Lung microvascular endothelial cell (primary cell): ENCODE measurements at regions not wholly inside any gene's neighbourhood (a gene's known extent, or its start where the extent isn't known, plus 50 kb on each side); places are given as distances from the start of the nearest gene placed in this dataset.
"Not testable (repeated sequence)": the region's sequence is repeated elsewhere in the genome, so short reads cannot be mapped to it uniquely, and the experiment has no call there.

Source experiments
- DNase-seq, 2 donors: peaks; one replicate each; pipeline versions ENCODE4 v3.0.0 to v3.0.0-alpha.2; 2010; ENCODE audit warnings: low read depth in 2 of 2

DNA sequence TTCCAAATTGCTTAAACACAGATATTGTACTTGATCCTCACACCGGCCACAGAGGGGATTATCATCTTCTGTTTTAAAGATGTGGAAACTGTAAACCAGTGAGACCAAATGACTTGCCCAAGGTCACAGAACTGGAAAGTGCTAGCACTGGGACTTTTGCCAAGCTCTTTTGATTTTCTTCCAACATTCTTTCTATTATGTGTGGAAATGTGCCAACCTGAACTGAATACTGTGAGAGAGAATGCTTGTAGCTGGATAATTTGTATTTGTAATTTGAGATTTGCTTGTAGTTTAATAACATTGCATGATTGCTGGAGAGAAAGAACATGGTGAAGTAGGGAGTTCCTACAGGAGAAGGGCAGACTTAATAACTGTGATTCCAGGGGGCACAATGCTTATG is 977.9 kb upstream of the NUDT12 start:
- peak in 1 of 2 donors; percentile 0 for DNase-seq

DNA sequence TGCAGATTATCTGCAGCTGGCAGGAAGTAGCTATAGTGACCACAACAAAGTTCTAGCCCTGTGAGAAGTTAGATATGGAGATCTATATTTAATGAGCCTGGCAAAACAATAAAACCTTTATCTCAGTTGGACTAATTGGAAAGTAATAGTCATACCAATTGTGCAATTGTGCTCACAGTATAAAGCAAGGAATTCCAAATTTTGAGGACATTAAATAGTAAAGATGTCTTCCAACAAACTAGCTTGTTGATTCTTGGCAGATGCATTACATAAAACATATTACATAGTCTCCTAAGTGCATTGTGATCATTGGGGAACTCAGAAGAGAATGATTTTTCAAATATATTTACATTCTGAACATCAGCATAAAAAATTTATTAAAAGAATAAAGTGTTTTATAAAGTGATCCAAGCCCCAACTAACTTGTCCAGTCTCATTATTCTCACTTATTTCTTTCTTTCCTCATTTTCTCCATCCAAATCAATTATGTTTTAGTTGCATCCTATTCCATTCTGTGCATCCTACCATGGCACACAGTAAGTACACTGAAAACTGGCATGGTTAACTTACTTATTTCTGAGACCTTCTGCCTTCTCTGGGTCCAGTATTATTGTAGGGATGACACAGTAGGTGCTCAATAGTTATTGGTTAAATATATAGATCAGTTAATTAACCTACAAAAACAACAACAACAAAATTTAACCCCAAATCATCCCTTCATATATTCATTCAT is 977.2 kb upstream of the NUDT12 start:
- no peak for DNase-seq

DNA sequence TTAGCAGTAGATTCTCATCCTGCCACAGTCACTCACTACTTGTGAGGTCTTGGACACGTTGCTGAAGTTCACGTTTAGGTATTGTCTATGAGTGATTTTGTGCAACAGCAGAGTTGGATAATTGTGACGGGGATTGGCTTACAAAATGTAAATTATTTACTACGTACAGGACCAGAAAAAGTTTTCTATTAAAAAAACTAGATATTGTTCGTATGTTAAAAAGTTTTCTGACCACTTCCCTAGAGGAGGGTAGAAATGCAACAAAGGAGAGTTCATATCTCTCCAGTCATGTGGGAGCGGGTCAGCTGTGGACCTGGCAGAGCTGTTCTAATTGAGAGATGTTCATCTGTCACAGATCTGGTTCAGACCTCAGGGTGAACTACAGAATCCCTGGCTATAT is 976.1 kb upstream of the NUDT12 start:
- DNase-seq, result no peak

DNA sequence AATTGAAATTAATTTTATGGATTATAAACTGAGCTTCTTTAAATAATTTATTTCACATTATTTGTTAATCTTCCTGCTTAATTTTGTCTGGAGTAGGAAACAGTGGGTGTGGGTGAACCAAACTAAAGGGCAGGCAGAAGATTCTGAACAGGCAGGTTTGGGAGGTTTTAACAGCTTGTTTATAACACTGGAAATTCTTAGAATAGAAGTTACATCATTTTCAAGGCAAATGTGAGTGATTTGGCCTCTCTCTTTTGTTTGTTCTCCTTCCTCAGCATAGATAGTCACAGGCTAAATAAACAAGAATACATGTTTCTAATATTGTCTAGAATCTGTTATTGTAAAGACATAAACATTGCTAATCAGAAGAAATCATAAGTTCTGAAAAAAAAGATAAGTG is 970.9 kb upstream of the NUDT12 start:
- no peak for DNase-seq

DNA sequence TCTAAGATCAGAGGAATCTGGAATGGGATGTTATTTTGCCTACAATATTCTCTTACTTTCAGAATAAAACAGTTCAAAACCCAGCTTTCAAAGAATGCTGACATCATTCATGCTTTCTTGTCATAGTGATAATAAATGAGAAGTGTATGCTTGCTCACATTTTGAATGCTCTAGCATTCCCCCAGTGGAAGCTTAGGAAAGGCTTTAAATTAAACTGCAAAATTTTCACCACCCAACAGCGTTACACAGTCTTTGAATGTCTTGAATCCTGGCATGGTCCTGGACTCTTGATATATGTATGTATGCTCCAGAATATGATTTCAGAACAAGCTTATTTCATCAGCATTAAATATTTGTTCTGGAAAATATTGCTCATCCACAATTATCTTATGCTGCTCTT is 964.3 kb upstream of the NUDT12 start:
- DNase-seq, result no peak

DNA sequence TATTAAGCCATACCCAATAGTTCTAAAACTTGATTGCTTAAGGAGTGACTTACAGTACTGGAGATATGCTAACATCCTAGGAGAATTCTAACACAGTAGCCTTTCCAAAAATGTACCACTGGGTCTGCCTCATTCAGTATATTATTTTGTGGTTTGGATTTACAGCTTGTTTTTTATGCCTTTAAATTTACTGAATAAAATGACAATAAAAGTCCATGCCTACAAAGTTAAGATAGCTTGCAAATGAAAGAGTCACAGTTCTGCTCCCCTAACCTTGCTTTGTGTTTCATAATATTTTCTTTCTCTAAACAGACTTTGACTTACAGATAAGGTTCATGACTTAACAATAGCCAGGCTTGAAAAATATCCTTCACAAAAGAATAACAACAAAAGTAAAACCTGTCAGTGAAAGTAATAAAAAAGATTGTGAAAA is 951.1 kb upstream of the NUDT12 start:
- DNase-seq, result no peak

DNA sequence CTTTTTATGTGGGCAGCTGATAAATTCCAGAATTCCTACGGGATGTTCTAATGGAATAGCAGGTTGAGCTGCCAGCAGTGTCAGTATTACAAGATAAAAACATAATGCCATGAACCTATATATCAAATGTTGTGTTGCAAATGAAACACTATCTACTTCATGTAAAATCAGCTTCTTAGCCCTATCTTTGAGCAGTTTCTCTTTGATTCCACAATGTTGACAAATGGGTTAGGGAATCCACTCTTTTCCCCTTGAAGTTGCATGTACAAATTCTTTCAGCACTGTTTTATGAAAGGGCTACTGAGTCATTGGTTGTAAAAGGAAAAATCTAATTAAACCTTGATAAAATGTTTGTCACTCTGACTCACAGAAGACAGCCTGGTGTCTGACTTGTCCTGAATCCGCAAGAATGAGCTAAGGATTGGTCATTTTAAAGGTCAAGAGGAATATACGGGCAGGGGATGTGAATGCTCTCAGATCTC is 950.6 kb upstream of the NUDT12 start:
- DNase-seq, result no peak

DNA sequence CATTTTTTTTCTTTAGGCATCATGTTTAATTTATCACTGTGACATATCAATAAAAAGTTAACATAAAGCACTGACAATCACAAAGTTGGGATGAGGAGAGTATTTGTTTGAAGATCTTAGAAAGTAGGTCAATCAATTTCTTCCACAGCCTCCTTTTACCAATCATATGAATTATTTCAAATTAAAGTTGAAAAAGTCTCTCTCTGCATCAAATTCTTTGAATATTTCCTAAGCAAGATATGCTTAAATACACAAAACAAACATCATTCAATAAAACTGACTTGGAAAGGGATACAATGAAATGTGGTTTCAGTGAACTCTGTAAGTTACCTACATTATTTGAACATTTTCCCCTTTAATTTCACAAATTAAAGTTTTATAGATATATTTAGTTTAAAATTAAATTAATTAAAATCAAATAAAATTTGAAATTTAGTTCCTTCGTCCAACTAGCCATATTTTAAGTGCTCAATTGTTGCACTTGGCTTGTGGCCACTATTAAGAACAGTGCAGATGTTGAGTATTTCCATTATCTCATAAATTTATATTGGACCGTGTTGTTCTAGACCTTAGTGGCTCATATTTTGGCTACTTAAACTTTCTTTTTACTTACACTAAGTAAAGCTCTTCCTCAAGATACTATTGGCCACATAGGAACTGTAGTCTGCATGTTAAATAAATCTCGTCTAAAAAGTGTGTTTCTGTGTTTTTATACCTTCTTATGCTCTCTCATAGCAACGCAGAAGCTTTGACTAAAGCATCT is 949.7 kb upstream of the NUDT12 start:
- DNase-seq, result no peak

DNA sequence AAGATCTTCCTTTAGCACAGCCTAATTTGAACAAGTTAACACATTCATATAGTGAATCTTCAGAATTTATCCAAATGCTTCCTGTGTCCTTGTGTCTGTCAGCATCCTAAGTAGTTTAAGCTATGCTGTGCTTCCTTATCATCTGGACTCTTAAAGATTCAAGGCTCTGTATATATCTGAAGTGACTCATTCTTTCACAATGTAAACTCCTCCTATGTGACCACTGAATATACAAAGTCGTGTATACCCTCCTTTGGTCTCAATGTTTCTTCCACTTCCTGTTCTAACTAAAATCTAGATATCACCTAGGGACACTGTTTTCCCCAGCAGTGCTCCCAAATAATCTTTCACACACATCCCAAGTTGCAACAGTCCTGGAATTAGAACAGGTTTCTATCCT is 935.7 kb upstream of the NUDT12 start:
- no peak for DNase-seq

DNA sequence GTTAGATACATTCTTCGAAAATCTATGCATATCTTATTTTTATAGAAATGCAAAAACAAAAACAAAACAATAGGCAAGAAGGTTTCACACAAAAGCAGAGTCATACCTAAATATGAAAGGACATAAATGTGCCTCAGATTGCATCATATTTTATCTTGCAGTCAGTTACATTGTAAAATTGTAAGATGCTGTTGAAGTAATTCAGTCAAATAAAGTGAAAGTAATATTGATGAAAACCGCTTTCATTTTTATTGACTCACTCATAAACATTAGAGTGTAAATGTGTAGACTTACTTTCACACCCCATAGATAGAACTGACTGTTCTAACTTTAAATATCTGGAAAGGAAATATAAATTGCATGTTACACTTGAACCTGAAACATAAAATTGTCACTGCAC is 931.5 kb upstream of the NUDT12 start:
- no peak for DNase-seq

DNA sequence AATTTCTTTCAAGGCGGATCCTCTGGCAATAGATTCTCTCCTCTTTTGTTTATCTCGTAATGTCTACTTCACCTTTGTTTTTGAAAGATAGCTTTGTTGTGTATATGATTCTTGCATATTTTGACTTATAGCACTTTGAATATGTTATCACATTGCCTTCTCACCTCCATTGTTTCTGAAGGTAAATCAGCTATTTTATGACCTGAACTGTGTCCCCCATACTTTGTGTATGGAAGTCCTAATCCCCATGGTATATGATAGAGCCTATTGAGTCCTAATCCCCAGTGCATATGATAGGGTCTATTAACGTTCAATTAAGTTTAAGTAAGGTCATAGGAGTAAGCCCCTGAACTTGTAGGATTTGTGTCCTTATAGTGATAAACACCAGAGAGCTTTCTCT is 910.2 kb upstream of the NUDT12 start:
- DNase-seq, result no peak

DNA sequence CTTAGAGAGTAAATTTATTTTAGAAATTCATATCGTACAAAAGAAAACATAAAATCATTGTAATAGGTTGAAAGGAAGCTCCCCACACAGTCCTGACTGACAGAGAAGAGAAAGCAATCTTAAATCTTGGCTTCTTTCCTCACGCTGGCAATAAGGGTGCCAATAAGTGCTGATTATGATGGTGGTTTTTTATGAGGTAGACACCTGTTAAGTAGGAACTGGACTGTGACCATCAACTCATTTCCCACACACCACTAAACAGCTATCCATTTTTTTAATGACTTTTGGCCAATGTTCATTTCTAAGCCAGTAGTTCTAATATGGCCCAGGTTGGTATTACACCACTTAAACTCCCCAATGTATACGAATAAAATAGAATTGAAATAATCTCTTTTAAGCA is 893.5 kb upstream of the NUDT12 start:
- DNase-seq, result no peak

DNA sequence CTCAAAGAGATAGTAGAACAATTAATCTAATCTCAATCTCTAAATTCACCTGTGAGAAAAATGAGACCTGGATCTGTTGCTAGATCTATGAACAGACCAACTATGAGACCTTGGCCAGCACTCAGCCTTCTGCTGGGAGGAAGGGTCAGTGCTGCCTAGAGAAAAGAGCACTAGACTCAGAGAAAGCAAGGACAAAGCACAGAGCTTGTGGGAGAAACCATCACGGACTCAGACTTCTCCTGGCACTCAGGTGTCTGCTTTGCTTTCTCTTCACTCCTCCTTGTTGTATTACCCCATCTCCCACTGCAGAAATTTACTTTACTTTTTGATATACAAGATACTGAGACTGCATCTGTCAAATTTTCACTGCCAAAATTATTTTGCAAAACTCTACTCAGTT is 890.0 kb upstream of the NUDT12 start:
- DNase-seq, result no peak

DNA sequence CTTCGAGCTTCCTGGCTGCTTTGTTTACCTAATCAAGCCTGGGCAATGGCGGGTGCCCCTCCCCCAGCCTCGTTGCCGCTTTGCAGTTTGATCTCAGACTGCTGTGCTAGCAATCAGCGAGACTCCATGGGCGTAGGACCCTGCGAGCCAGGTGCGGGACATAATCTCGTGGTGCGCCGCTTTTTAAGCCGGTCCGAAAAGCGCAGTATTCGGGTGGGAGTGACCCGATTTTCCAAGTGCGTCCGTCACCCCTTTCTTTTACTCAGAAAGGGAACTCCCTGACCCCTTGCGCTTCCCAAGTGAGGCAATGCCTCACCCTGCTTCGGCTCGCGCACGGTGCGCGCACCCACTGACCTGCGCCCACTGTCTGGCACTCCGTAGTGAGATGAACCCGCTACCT is 889.3 kb upstream of the NUDT12 start:
- not testable (repeated sequence) for DNase-seq

DNA sequence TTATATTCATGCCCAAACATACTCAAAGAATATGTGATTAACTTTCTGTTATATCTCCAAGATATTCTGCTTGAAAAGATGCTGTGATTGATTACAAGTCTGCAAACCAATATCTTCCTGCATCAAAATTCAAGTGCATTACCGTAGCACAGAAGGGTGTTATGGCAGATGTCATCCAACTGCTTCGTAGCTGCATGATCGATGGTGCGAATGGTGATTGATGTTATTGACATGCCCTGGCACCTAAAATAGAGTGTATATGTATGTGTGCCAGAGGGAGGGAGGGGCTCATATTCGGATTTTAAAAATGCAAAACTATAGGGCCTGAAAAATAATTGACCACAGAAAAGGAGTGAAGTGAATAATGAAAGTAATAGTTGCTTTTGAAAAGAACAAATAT is 882.1 kb upstream of the NUDT12 start:
- no peak for DNase-seq

DNA sequence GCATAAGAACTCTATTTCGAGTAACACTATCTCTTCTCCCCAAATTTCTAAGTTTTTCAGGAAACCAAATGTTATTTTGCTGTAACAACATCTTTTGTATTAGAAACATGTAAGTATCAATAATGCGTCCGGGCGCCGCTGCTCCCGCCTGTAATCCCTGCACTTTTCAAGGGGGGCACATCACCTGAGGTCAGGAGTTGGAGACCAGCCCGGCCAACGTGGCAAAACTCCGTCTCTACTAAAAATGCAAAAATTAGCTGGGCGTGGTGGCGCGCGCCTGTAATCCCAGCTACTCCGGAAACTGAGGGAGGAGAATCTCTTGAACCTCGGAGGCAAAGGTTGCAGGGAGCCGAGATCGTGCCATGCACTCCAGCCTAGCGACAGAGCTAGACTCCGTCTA is 881.1 kb upstream of the NUDT12 start:
- no peak for DNase-seq

DNA sequence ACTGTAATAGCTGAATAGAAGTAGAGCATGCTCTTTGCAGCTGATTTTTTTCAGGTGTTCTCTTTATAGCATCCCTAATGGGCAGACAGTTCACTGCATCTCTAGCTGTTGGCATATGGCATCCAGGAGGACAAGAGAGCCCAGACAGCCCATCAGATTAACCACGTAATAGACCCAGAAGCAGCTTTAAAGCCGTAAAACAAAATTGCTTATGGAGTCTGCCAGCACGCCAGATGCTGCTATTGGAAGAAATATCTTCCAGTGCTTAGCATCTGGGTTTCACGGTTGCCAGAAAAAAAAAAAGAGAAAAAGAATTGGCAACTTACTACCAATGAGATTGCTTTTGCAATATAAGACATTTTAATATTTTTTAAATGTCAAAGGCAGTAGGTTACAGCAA is 869.4 kb upstream of the NUDT12 start:
- no peak for DNase-seq

DNA sequence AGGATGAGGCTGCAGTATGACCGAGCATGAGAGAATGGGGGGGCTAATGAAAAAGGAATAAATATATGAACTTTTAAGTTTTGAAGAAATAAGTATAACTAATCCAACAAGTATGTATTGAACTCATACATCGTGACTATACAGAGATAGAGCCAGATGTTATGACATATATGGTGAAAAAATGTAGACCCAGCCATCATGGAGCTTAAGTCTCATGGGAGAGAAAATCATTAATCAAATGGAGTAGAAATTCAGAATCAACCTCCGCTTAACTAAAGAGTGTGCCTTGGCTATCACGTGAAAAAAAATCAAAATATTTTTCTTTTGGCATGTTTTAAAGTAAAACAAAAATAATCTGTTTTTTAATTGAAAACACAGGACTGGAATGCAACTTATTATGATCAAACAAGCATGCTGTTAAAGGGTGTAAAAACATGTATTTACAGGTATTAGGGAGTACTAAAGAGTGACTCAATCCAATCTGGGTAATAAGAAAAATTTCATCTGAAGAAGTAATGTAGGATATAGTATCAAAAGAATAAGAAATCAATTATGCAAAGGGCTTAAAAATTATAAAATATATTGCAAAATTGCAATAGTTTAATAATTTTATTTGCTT is 868.5 kb upstream of the NUDT12 start:
- DNase-seq, result no peak

DNA sequence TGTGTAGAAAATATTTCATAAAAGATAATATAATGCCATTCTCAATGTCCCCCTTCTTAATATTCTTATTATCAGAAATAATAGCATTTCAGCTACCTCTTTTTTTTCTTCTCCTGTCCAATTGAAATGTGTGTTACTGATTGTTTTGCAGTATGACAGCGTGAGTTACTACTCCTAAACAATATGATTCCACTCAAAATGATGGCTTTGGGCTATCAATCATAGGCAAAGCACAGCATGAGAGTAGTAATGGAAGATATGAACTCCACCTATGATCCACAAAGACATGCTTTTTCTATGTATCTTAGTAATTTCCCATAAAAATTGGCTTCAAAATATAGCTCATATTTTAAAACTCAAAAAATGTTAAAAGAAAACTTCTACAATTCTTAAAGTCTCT is 867.3 kb upstream of the NUDT12 start:
- DNase-seq, result no peak

DNA sequence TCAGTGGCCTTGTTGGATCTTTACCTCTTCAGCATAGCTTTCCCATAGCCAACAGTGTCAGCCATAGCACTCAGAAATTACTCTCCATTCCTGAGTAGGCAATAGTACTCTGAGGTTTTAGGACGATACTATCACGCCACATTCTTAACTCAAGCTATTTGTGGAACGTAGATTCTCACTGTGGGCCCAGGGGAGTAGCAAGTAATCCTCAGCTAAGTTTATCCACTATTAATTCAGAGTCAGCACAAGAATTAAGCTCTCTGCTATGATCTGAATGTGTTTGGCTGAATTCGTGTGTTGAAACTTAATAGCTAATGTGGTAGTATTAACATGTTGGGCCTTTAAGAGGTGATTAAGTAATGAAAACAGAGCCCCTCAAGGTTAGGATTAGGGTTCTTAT is 858.8 kb upstream of the NUDT12 start:
- no peak for DNase-seq

DNA sequence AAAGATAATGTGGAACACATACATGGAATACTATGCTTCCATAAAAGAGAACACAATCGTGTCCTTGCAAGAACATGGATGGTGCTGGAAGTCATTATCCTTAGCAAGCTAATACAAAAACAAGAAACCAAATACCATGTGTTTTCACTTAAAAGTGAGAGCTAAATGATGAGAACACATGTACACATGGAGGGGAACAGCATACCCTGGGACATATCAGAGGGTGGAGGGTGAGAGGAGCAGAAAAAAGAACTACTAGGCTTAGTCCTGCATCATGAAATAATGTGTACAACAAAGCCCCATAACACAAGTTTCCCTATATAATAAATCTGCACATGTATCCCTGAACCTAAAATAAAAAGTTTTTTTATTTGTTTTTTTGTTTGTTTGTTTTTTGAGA is 855.5 kb upstream of the NUDT12 start:
- DNase-seq, result no peak

DNA sequence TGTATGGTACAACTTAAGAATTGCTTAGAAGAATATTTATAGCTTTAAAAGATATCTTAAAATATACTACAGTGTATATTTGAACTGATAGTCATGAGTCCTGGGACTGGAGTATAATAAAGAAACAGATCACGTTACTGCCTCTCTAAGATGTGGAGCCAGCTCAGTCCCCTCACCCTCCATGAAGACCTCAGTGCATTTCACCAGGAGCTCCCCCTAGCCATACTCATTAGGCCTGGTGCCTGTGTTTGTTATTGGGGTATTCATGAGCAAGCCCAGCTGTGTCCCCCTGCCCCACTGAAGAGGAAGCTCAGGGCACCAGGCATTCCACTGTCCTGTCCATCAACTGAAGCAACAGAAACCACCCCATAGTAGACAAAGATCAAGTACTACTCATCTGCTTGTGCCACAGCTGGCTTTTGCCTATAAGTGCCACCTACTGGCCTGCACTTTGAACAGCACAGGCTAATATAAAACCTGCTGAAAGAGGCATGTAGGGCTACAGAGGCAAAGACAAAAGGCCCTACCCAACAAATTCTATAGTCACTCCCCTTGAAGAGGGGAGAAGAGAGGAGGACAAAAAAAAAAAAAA is 850.2 kb upstream of the NUDT12 start:
- peak in 1 of 2 donors; percentile 0 for DNase-seq
